ENCODE measurements at regions not wholly inside any gene's neighbourhood (a gene's known extent, or its start where the extent isn't known, plus 50 kb on each side); places are given as distances from the start of the nearest gene placed in this dataset.

GRCh38 chr1:213828867-213829266 lies 158.9 kb upstream of the PROX1 start:
- Histone ChIP-seq H3K27ac (no peak overlapping the region), H3K79me2 (no peaks in the 10 kb centered on the region), H3K4me2 (ENCODE audit: low read length) (no peak overlapping the region), H3K9ac (no peak overlapping the region), H3K4me1 (no peaks in the 10 kb centered on the region), H3K27me3 (ENCODE audit: control insufficient read depth, insufficient read depth, low read length) (no peaks in the 10 kb centered on the region), H2AFZ (no peak overlapping the region), H3K36me3 (ENCODE audit: control insufficient read depth, insufficient read depth, low read length) (no peaks in the 10 kb centered on the region), H3K4me3 (ENCODE audit: low read depth, low read length) (no peak overlapping the region), H3K9me3 (ENCODE audit: control insufficient read depth, low read length) (no peaks in the 10 kb centered on the region)
- TF ChIP-seq CTCF (IDR thresholded peaks at IDR 0.05): no peak

- Histone ChIP-seq H2AFZ (no peak overlapping the region), H3K9me3 (ENCODE audit: control insufficient read depth, low read length) (no peaks in the 10 kb centered on the region), H3K4me3 (ENCODE audit: low read depth, low read length) (no peak overlapping the region), H3K9ac (no peak overlapping the region), H3K4me2 (ENCODE audit: low read length) (no peak overlapping the region), H3K27me3 (ENCODE audit: control insufficient read depth, insufficient read depth, low read length) (no peaks in the 10 kb centered on the region), H3K27ac (no peak overlapping the region), H3K79me2 (no peaks in the 10 kb centered on the region), H3K36me3 (ENCODE audit: control insufficient read depth, insufficient read depth, low read length) (no peaks in the 10 kb centered on the region), H3K4me1 (no peaks in the 10 kb centered on the region)
- no peak for TF ChIP-seq CTCF (IDR thresholded peaks at IDR 0.05)
Observed at GRCh38 chr1:213829780-213830179, 158.0 kb upstream of the PROX1 start.

GRCh38 chr1:213830371-213830770 lies 157.4 kb upstream of the PROX1 start:
- Histone ChIP-seq H3K27ac (no peak overlapping the region), H3K4me1 (no peaks in the 10 kb centered on the region), H3K79me2 (no peaks in the 10 kb centered on the region), H3K4me2 (ENCODE audit: low read length) (no peak overlapping the region), H3K36me3 (ENCODE audit: control insufficient read depth, insufficient read depth, low read length) (no peaks in the 10 kb centered on the region), H3K4me3 (ENCODE audit: low read depth, low read length) (no peak overlapping the region), H3K9ac (no peak overlapping the region), H3K9me3 (ENCODE audit: control insufficient read depth, low read length) (no peaks in the 10 kb centered on the region), H3K27me3 (ENCODE audit: control insufficient read depth, insufficient read depth, low read length) (no peaks in the 10 kb centered on the region), H2AFZ (no peak overlapping the region)
- no peak for TF ChIP-seq CTCF (IDR thresholded peaks at IDR 0.05)

- no peak overlapping the region for H3K4me3 ChIP-seq (ENCODE audit: low read depth, low read length)
- no peak overlapping the region for H3K27ac ChIP-seq
- TF ChIP-seq CTCF (IDR thresholded peaks at IDR 0.05): no peak
- H2AFZ ChIP-seq: no peak overlapping the region
- H3K9me3 ChIP-seq (ENCODE audit: control insufficient read depth, low read length): no peaks in the 10 kb centered on the region
- H3K27me3 ChIP-seq (ENCODE audit: control insufficient read depth, insufficient read depth, low read length): no peaks in the 10 kb centered on the region
- H3K4me2 ChIP-seq (ENCODE audit: low read length): no peak overlapping the region
- H3K4me1 ChIP-seq: no peaks in the 10 kb centered on the region
- H3K36me3 ChIP-seq (ENCODE audit: control insufficient read depth, insufficient read depth, low read length): no peaks in the 10 kb centered on the region
- H3K9ac ChIP-seq: no peak overlapping the region
- H3K79me2 ChIP-seq: no peaks in the 10 kb centered on the region
Observed at GRCh38 chr1:213840575-213840974, 147.2 kb upstream of the PROX1 start.

- Histone ChIP-seq H3K4me3 (ENCODE audit: low read depth, low read length) (no peak overlapping the region), H3K9ac (no peak overlapping the region), H3K4me2 (ENCODE audit: low read length) (no peak overlapping the region), H3K27me3 (ENCODE audit: control insufficient read depth, insufficient read depth, low read length) (no peaks in the 10 kb centered on the region), H3K9me3 (ENCODE audit: control insufficient read depth, low read length) (no peaks in the 10 kb centered on the region), H3K27ac (no peak overlapping the region), H3K36me3 (ENCODE audit: control insufficient read depth, insufficient read depth, low read length) (no peaks in the 10 kb centered on the region), H3K79me2 (no peaks in the 10 kb centered on the region), H3K4me1 (no peaks in the 10 kb centered on the region), H2AFZ (no peak overlapping the region)
- TF ChIP-seq CTCF (IDR thresholded peaks at IDR 0.05): no peak
Observed at GRCh38 chr1:213844632-213845031, 143.1 kb upstream of the PROX1 start.
